H1 (cell line): ENCODE measurements at regions not wholly inside any gene's neighbourhood (a gene's known extent, or its start where the extent isn't known, plus 50 kb on each side); places are given as distances from the start of the nearest gene placed in this dataset.

ENCODE experiments used
- BACH1 ChIP-seq: IDR thresholded peaks from 2 replicates; pipeline ENCODE4 v1.6.1; 2012; ENCODE audit warnings: low read length, improper control_type of control experiment
- BCL11A ChIP-seq, 2 experiments: IDR thresholded peaks; one replicate each; pipeline ENCODE4 v1.6.1; 2011; ENCODE audit warnings: low read depth in 2 of 2, low read length in 2 of 2, mild to moderate bottlenecking in 2 of 2
- CHD7 ChIP-seq: fragments of 300-600 bp; sonication (generic); IDR thresholded peaks from 2 replicates; pipeline ENCODE4 v1.7.1; 2012; ENCODE audit warnings: low read length, moderate library complexity, mild to moderate bottlenecking, inconsistent platforms; ENCODE audit not compliant: insufficient replicate concordance
- E2F6 ChIP-seq: IDR thresholded peaks from 2 replicates; pipeline ENCODE4 v1.6.1; 2012; ENCODE audit warnings: inconsistent platforms
- FOSL1 ChIP-seq: IDR thresholded peaks from 2 replicates; pipeline ENCODE4 v1.6.1; 2011; ENCODE audit warnings: mild to moderate bottlenecking, low read depth, low read length, moderate library complexity; ENCODE audit not compliant: insufficient read depth
- KDM1A ChIP-seq: fragments of 200-600, 300-600 bp; sonication (generic); IDR thresholded peaks from 2 replicates; pipeline ENCODE4 v1.7.1; 2016; ENCODE audit warnings: mild to moderate bottlenecking, low read length, borderline replicate concordance
- SAP30 ChIP-seq: fragments of 300-600 bp; sonication (generic); IDR thresholded peaks from 2 replicates; pipeline ENCODE4 v1.7.1; 2012; ENCODE audit warnings: low read length, moderate library complexity, mild to moderate bottlenecking, inconsistent platforms; ENCODE audit not compliant: insufficient read depth, insufficient replicate concordance
- SIN3A ChIP-seq, 2 experiments: IDR thresholded peaks in 1 of 2; conservative IDR thresholded peaks in 1 of 2; 2 replicates each; pipeline ENCODE4 v1.6.1; 2011 to 2012; ENCODE audit warnings: low read length in 2 of 2, improper control_type of control experiment in 1 of 2, low read depth in 1 of 2, mild to moderate bottlenecking in 1 of 2
- SIRT6 ChIP-seq: IDR thresholded peaks from one replicate; pipeline ENCODE4 v1.7.1; 2012; ENCODE audit warnings: low read length, inconsistent platforms
- SP1 ChIP-seq: IDR thresholded peaks from 2 replicates; pipeline ENCODE4 v1.6.1; 2011; ENCODE audit warnings: low read depth, low read length
- TAF7 ChIP-seq: optimal IDR thresholded peaks from 2 replicates; pipeline ENCODE3; 2011; ENCODE audit warnings: low read depth, mild to moderate bottlenecking, inconsistent platforms, low read length, moderate library complexity, borderline replicate concordance
- TBP ChIP-seq: IDR thresholded peaks from 2 replicates; pipeline ENCODE4 v1.6.1; 2011; ENCODE audit warnings: low read depth, low read length, improper control_type of control experiment

- no peak for TF ChIP-seq CHD7
- no peak for TF ChIP-seq BCL11A (IDR thresholded peaks at IDR 0.05; ENCODE audit: low read depth in 2 of 2, low read length in 2 of 2)
- no peak for TF ChIP-seq SIRT6
- TF ChIP-seq E2F6, result no peak
- TF ChIP-seq SIN3A (conservative IDR thresholded peaks at IDR 0.05 in 1 of 2, IDR thresholded peaks at IDR 0.05 in 1 of 2; ENCODE audit: low read depth in 1 of 2, low read length in 2 of 2), result no peak
- TF ChIP-seq BACH1, result no peak
- TF ChIP-seq TBP, result no peak
- no peak for TF ChIP-seq SAP30
- TF ChIP-seq KDM1A, result no peak
- TF ChIP-seq SP1, result no peak
- TF ChIP-seq TAF7, result no peak
- TF ChIP-seq FOSL1, result no peak
Observed at GRCh38 chr6:126939784-126940183, 178.7 kb upstream of the RSPO3 start (continued).
